Large intestine (tissue), 3 donors: ENCODE measurements at regions not wholly inside any gene's neighbourhood (a gene's known extent, or its start where the extent isn't known, plus 50 kb on each side); places are given as distances from the start of the nearest gene placed in this dataset.
"Not testable (repeated sequence)": the region's sequence is repeated elsewhere in the genome, so short reads cannot be mapped to it uniquely, and the experiment has no call there.

Experiments used
- DNase-seq, 2 donors: peaks; one replicate each; pipeline versions ENCODE4 v3.0.0 to v3.0.0-alpha.2; 2013
- H3K27ac ChIP-seq: one replicate; pipeline ENCODE4 v1.5.1; 2013; ENCODE audit warnings: low read length
- H3K27me3 ChIP-seq: 2 replicates; pipeline ENCODE4 v1.6.1; 2013; ENCODE audit warnings: low read length; ENCODE audit not compliant: control insufficient read depth, insufficient read depth
- H3K36me3 ChIP-seq: 2 replicates; pipeline ENCODE4 v1.6.1; 2013; ENCODE audit warnings: low read length; ENCODE audit not compliant: control insufficient read depth, insufficient read depth
- H3K4me1 ChIP-seq: one replicate; pipeline ENCODE4 v1.6.1; 2013; ENCODE audit warnings: low read length; ENCODE audit not compliant: control insufficient read depth, insufficient read depth
- H3K4me3 ChIP-seq: one replicate; pipeline ENCODE4 v1.5.1; 2013; ENCODE audit warnings: low read length
- H3K9me3 ChIP-seq: one replicate; pipeline ENCODE4 v1.6.1; 2013; ENCODE audit warnings: mild to moderate bottlenecking, low read depth, low read length, moderate library complexity; ENCODE audit not compliant: control insufficient read depth
- WGBS: methylation state at CpG from one replicate; pipeline ENCODE4 v1.1.5; 2013; ENCODE audit warnings: low lambda C conversion rate; ENCODE audit not compliant: insufficient coverage; 5-methylcytosine and 5-hydroxymethylcytosine counted together

- Histone ChIP-seq H3K36me3 (no peaks in the 10 kb centered on the region), H3K27ac (no peak overlapping the region), H3K9me3 (no peaks in the 10 kb centered on the region), H3K4me3 (no peak overlapping the region), H3K27me3 (no peaks in the 10 kb centered on the region), H3K4me1 (no peaks in the 10 kb centered on the region)
- DNase-seq = no peak
- WGBS = 63% methylated on average over 2 of the region's 3 CpGs
These were observed 218.6 kb upstream of the FAM47A start for GRCh38 chrX:34350561-34351335.

- H3K36me3 ChIP-seq = no peaks in the 10 kb centered on the region
- no peaks in the 10 kb centered on the region for H3K4me1 ChIP-seq
- no peaks in the 10 kb centered on the region for H3K9me3 ChIP-seq
- no peak for DNase-seq
- no peak overlapping the region for H3K27ac ChIP-seq
- H3K4me3 ChIP-seq = no peak overlapping the region
- H3K27me3 ChIP-seq = no peaks in the 10 kb centered on the region
These were observed 210.9 kb upstream of the FAM47A start for GRCh38 chrX:34343001-34343400.

GRCh38 chrX:34341814-34342213, 209.7 kb upstream of the FAM47A start:
- no peaks in the 10 kb centered on the region for H3K4me1 ChIP-seq

GRCh38 chrX:34341258-34341657, 209.1 kb upstream of the FAM47A start:
- Histone ChIP-seq H3K9me3 (no peaks in the 10 kb centered on the region), H3K27ac (no peak overlapping the region), H3K27me3 (no peaks in the 10 kb centered on the region), H3K36me3 (no peaks in the 10 kb centered on the region), H3K4me1 (no peaks in the 10 kb centered on the region), H3K4me3 (no peak overlapping the region)
- no peak for DNase-seq

More at GRCh38 chrX:34341814-34342213, 209.7 kb upstream of the FAM47A start:
- Histone ChIP-seq H3K4me3 (no peak overlapping the region), H3K36me3 (no peaks in the 10 kb centered on the region), H3K27ac (no peak overlapping the region), H3K9me3 (no peaks in the 10 kb centered on the region), H3K27me3 (no peaks in the 10 kb centered on the region)
- WGBS = no CpG with 5 or more reads among the region's 4 CpGs
- no peak for DNase-seq

- H3K9me3 ChIP-seq = no peaks in the 10 kb centered on the region
- no peaks in the 10 kb centered on the region for H3K27me3 ChIP-seq
- DNase-seq = no peak
- H3K27ac ChIP-seq = no peak overlapping the region
- H3K36me3 ChIP-seq = no peaks in the 10 kb centered on the region
- H3K4me3 ChIP-seq = no peak overlapping the region
- H3K4me1 ChIP-seq = no peaks in the 10 kb centered on the region
These were observed 205.9 kb upstream of the FAM47A start for GRCh38 chrX:34338046-34338445.

GRCh38 chrX:34335376-34335775, 203.3 kb upstream of the FAM47A start:
- H3K27ac ChIP-seq, H3K4me3 ChIP-seq, H3K27me3 ChIP-seq, H3K9me3 ChIP-seq, DNase-seq, H3K36me3 ChIP-seq, H3K4me1 ChIP-seq: not testable (repeated sequence)
- WGBS = no CpG with 5 or more reads among the region's 2 CpGs

- Histone ChIP-seq H3K4me1 (no peaks in the 10 kb centered on the region), H3K4me3 (no peak overlapping the region), H3K27me3 (no peaks in the 10 kb centered on the region), H3K9me3 (no peaks in the 10 kb centered on the region), H3K27ac (no peak overlapping the region), H3K36me3 (no peaks in the 10 kb centered on the region)
- WGBS = no CpG with 5 or more reads among the region's 2 CpGs
- DNase-seq = no peak
These were observed 200.2 kb upstream of the FAM47A start for GRCh38 chrX:34332334-34332733.

GRCh38 chrX:34325460-34325859, 193.3 kb upstream of the FAM47A start:
- DNase-seq = no peak
- WGBS = no CpG with 5 or more reads among the region's 2 CpGs
- no peaks in the 10 kb centered on the region for H3K36me3 ChIP-seq
- H3K4me3 ChIP-seq = no peak overlapping the region
- no peaks in the 10 kb centered on the region for H3K9me3 ChIP-seq
- H3K27me3 ChIP-seq = no peaks in the 10 kb centered on the region
- no peak overlapping the region for H3K27ac ChIP-seq
- no peaks in the 10 kb centered on the region for H3K4me1 ChIP-seq

GRCh38 chrX:34320424-34320823, 188.3 kb upstream of the FAM47A start:
- not testable (repeated sequence) for H3K27ac ChIP-seq, H3K4me1 ChIP-seq, H3K36me3 ChIP-seq, DNase-seq, H3K27me3 ChIP-seq, H3K4me3 ChIP-seq, H3K9me3 ChIP-seq
- no CpG with 5 or more reads among the region's 16 CpGs for WGBS

- Histone ChIP-seq H3K27me3 (no peaks in the 10 kb centered on the region), H3K4me1 (no peaks in the 10 kb centered on the region), H3K9me3 (no peaks in the 10 kb centered on the region), H3K27ac (no peak overlapping the region), H3K4me3 (no peak overlapping the region), H3K36me3 (no peaks in the 10 kb centered on the region)
- no CpG with 5 or more reads among the region's 1 CpG for WGBS
- peak; percentile 2 to 9 for DNase-seq
These were observed 168.8 kb upstream of the FAM47A start for GRCh38 chrX:34300871-34301270.

- Histone ChIP-seq H3K4me3 (no peak overlapping the region), H3K27ac (no peak overlapping the region), H3K9me3 (no peaks in the 10 kb centered on the region), H3K27me3 (no peaks in the 10 kb centered on the region), H3K4me1 (no peaks in the 10 kb centered on the region), H3K36me3 (no peaks in the 10 kb centered on the region)
- no peak for DNase-seq
- WGBS = 0% methylated on average over 1 of the region's 2 CpGs
These were observed 167.4 kb upstream of the FAM47A start for GRCh38 chrX:34299451-34299967.
